ENCODE measurements at regions not wholly inside any gene's neighbourhood (a gene's known extent, or its start where the extent isn't known, plus 50 kb on each side); places are given as distances from the start of the nearest gene placed in this dataset.
A peak's percentile ranks its signal among the peaks of the same experiment; 100 is the strongest.

- DNase-seq (ENCODE audit: low spot score), result no peak
Observed at GRCh38 chr17:65365169-65365568, 196.3 kb downstream of the AXIN2 start.

- DNase-seq (ENCODE audit: low spot score), result no peak
Observed at GRCh38 chr17:65364438-65364837, 197.0 kb downstream of the AXIN2 start.

GRCh38 chr17:65362826-65363225 is 198.6 kb downstream of the AXIN2 start:
- no peak for DNase-seq (ENCODE audit: low spot score)

GRCh38 chr17:65360961-65361552 is 200.4 kb downstream of the AXIN2 start:
- DNase-seq (ENCODE audit: low spot score), result no peak

- no peak for DNase-seq (ENCODE audit: low spot score)
Observed at GRCh38 chr17:65359016-65359415, 202.4 kb downstream of the AXIN2 start.

- DNase-seq (ENCODE audit: low spot score), result peak; percentile 33
Observed at GRCh38 chr17:65356536-65356935, 204.9 kb downstream of the AXIN2 start.

- no peak for DNase-seq (ENCODE audit: low spot score)
Observed at GRCh38 chr17:65355246-65355645, 206.2 kb downstream of the AXIN2 start.

GRCh38 chr17:65349916-65350315 is 211.5 kb downstream of the AXIN2 start:
- DNase-seq (ENCODE audit: low spot score), result no peak

GRCh38 chr17:65346166-65346565 is 209.0 kb downstream of the RGS9 start:
- peak; percentile 58 for DNase-seq (ENCODE audit: low spot score)

GRCh38 chr17:65345261-65346005 is 208.3 kb downstream of the RGS9 start:
- no peak for DNase-seq (ENCODE audit: low spot score)

- DNase-seq (ENCODE audit: low spot score), result no peak
Observed at GRCh38 chr17:65340401-65340800, 203.2 kb downstream of the RGS9 start.

GRCh38 chr17:65334406-65334805 is 197.2 kb downstream of the RGS9 start:
- DNase-seq (ENCODE audit: low spot score), result no peak

- DNase-seq (ENCODE audit: low spot score), result no peak
Observed at GRCh38 chr17:65332779-65333178, 195.6 kb downstream of the RGS9 start.

GRCh38 chr17:65332375-65332774 is 195.2 kb downstream of the RGS9 start:
- DNase-seq (ENCODE audit: low spot score), result no peak

- DNase-seq (ENCODE audit: low spot score), result no peak
Observed at GRCh38 chr17:65328567-65328966, 191.4 kb downstream of the RGS9 start.

- DNase-seq (ENCODE audit: low spot score), result no peak
Observed at GRCh38 chr17:65324611-65325342, 187.6 kb downstream of the RGS9 start.

- DNase-seq (ENCODE audit: low spot score), result no peak
Observed at GRCh38 chr17:65323049-65323448, 185.9 kb downstream of the RGS9 start.

- no peak for DNase-seq (ENCODE audit: low spot score)
Observed at GRCh38 chr17:65320820-65321219, 183.7 kb downstream of the RGS9 start.

GRCh38 chr17:65314212-65314611 is 177.0 kb downstream of the RGS9 start:
- DNase-seq (ENCODE audit: low spot score), result no peak

GRCh38 chr17:65312718-65313377 is 175.7 kb downstream of the RGS9 start:
- DNase-seq (ENCODE audit: low spot score), result no peak

GRCh38 chr17:65311261-65311660 is 174.1 kb downstream of the RGS9 start:
- DNase-seq (ENCODE audit: low spot score), result no peak

GRCh38 chr17:65307961-65308316 is 170.8 kb downstream of the RGS9 start:
- DNase-seq (ENCODE audit: low spot score), result no peak
